SK-N-SH (cell line): ENCODE measurements at regions not wholly inside any gene's neighbourhood (a gene's known extent, or its start where the extent isn't known, plus 50 kb on each side); places are given as distances from the start of the nearest gene placed in this dataset.

Source experiments
- CTCF ChIP-seq: fragments of 200-600 bp; sonication (generic); IDR thresholded peaks from 2 replicates; pipeline ENCODE4 v1.6.1; 2017; ENCODE audit warnings: antibody characterized with exemption, mild to moderate bottlenecking, moderate library complexity
- MEF2A ChIP-seq: IDR thresholded peaks from 2 replicates; pipeline ENCODE4 v1.4.0; 2012; ENCODE audit warnings: low read depth, borderline replicate concordance
- POLR2AphosphoS5 ChIP-seq: IDR thresholded peaks from 2 replicates; pipeline ENCODE4 v1.6.1; 2012; ENCODE audit warnings: low read depth, low read length
- TAF1 ChIP-seq: IDR thresholded peaks from 2 replicates; pipeline ENCODE4 v1.6.1; 2012; ENCODE audit warnings: low read depth, mild to moderate bottlenecking, low read length, moderate library complexity, borderline replicate concordance
- USF2 ChIP-seq: fragments of 150-350 bp; IDR thresholded peaks from 2 replicates; pipeline ENCODE4 v1.6.1; 2017; ENCODE audit warnings: antibody characterized with exemption, low read length, low read depth, borderline replicate concordance
- ZBTB33 ChIP-seq: IDR thresholded peaks from 2 replicates; pipeline ENCODE4 v1.4.0; 2012; ENCODE audit warnings: low read depth, borderline replicate concordance
- TF ChIP-seq, protein P1 (sequence below): IDR thresholded peaks from 2 replicates; pipeline ENCODE4 v1.6.1; 2012; ENCODE audit warnings: mild to moderate bottlenecking, low read depth, low read length, moderate library complexity
- TF ChIP-seq, protein P2 (sequence below): IDR thresholded peaks from 2 replicates; pipeline ENCODE4; 2012

DNA sequence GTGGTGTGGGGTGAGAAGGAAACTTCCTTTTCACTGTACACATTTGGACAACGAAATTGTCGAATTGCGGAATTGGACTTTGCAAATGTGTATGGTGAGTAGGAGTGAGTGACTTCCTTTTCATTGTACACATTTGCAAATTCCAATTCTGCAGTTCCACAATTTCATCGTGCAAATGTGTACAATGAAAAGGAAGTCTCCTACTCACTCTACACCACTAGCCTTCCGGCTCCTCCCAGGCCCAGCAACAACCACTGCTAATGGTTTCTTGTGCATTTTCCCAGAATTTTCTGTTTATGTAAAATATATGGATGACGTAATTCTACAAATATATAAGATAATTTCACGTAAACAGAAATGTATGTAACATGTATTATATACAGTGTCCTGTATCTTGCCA, 118.5 kb downstream of the ARL4A start:
- TF ChIP-seq TAF1 (no peak), ZBTB33 (no peak), CTCF (no peak), MEF2A (no peak), POLR2AphosphoS5 (no peak), USF2 (no peak)
- TF ChIP-seq, protein P1, sequence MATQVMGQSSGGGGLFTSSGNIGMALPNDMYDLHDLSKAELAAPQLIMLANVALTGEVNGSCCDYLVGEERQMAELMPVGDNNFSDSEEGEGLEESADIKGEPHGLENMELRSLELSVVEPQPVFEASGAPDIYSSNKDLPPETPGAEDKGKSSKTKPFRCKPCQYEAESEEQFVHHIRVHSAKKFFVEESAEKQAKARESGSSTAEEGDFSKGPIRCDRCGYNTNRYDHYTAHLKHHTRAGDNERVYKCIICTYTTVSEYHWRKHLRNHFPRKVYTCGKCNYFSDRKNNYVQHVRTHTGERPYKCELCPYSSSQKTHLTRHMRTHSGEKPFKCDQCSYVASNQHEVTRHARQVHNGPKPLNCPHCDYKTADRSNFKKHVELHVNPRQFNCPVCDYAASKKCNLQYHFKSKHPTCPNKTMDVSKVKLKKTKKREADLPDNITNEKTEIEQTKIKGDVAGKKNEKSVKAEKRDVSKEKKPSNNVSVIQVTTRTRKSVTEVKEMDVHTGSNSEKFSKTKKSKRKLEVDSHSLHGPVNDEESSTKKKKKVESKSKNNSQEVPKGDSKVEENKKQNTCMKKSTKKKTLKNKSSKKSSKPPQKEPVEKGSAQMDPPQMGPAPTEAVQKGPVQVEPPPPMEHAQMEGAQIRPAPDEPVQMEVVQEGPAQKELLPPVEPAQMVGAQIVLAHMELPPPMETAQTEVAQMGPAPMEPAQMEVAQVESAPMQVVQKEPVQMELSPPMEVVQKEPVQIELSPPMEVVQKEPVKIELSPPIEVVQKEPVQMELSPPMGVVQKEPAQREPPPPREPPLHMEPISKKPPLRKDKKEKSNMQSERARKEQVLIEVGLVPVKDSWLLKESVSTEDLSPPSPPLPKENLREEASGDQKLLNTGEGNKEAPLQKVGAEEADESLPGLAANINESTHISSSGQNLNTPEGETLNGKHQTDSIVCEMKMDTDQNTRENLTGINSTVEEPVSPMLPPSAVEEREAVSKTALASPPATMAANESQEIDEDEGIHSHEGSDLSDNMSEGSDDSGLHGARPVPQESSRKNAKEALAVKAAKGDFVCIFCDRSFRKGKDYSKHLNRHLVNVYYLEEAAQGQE, result no peak
- TF ChIP-seq, protein P2, sequence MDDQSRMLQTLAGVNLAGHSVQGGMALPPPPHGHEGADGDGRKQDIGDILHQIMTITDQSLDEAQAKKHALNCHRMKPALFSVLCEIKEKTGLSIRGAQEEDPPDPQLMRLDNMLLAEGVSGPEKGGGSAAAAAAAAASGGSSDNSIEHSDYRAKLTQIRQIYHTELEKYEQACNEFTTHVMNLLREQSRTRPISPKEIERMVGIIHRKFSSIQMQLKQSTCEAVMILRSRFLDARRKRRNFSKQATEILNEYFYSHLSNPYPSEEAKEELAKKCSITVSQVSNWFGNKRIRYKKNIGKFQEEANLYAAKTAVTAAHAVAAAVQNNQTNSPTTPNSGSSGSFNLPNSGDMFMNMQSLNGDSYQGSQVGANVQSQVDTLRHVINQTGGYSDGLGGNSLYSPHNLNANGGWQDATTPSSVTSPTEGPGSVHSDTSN, result no peak
